GOT3 (cell line): ENCODE measurements at regions not wholly inside any gene's neighbourhood (a gene's known extent, or its start where the extent isn't known, plus 50 kb on each side); places are given as distances from the start of the nearest gene placed in this dataset.

Source experiments
- DNase-seq: peaks from one replicate; lab custom pipeline; 2025; ENCODE audit warnings: mixed read lengths; lab: John Stamatoyannopoulos, UW

DNA sequence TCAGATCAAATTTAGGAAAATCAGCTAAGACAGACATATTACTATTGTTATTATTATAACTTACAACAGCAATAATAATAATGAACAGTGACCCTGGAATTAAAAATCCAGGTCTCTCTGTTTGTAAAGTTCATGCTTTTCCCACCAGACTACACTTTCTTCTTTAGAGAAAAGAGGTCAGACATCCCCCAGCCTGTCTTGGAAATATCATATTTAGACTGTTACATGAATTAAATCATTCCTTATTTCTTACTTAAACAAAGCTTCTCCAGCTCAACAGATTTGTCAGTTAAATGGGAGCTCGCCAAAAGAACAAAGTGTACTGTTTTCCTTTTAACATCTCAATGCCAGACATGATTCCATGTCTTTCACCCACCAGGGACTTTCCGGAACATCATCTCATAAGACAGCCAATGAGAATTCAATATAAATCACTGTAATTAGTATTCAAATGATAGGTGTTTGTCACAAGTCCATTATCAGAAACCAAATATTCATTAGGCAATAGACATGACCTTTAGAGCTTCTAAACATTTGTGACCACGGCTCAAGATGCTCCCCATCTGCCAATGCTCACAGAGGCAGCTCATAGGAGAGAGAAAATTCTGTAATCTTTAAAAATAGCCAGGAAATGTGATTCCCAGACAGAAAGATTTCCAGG lies 351.9 kb downstream of the ENC1 start:
- DNase-seq, result no peak

DNA sequence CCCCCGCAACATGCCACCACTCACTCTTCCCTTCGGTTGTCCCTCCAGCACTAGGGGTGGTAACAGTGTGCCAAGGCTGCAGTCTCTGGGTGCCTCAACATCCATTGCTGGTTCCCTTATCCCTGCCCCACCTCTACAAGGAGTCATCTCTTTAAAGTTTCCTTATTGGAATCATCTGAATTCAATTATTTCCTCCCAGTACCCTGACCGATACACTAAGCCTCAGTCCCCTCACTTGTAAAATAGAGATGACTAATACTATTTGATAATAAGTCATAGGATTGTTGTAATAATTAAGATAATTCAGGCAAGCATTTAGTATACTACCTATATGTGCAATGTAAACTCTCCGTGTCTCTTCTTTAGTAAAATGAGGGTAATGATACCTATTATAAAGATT lies 352.5 kb downstream of the ENC1 start:
- no peak for DNase-seq

DNA sequence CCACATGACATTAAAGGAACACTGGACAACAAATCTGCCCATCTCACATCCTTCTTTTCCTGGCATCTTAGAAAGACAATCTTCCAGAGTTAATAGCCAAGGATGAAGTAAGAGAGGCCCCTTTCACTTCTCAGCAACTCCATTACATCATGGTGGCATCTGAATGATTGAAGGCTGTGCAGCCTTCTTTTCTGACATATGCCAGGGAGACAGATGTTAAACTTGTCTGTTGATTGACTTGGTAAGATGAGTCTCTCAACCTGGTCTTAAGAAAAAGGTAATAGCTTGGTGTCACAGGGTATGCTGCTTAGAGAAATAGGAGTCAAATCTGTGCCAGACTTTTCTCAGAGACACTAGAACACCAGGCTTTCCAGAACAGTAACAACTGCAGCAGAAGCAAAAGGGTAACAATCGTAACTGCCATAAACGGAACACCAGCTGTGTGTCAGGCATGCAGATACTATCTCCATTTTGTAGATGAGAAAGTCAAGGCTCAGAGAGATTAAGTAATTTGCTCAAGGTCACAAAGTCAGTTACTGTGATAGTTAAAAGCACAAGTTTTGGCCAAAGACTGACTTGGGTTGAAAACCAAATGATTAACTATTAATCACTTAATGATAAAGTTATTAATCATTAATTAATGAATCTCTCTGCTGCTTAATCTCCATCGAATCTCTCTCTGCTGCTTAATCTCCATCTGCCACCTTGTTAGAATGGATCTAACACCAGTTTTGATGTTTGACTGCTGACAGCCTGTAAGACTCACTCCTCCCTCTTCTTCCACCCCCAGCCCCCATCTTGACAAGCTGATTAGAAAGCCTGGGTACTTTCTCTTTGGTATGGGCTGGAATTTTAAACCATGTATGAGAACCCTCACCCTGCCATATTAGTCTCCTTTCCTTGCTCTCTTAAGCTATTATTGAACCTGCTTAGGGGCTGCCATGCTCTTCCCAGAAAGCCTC lies 353.5 kb downstream of the ENC1 start:
- DNase-seq, result no peak

DNA sequence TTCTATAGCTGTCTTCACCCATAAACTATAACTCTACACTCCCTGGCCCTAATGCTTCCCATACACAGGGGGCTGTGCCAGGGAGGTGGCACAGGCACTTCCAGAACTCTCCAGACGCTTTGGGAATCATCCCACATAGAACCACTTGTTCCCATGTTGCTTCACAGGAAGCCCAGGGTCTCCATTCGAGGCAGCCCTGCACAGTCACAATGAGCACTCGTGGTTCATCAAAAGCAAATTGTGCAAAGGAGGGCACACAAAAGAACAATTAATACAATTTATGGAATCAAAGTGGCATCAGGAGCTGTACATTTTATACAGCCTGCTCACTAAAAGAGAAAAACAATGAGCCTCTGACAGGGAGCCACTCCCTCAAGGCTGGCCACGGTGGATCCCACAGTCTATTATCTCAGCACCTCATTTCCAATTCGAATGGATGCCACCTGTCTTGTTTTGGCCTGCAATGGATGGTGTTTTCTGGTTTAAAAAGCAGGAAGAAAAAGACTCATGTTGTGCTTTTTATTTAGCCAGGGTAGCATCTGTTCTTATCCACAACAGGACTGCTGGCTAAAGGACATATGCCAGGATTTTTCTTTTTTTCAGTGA lies 354.8 kb downstream of the ENC1 start:
- DNase-seq, result no peak

DNA sequence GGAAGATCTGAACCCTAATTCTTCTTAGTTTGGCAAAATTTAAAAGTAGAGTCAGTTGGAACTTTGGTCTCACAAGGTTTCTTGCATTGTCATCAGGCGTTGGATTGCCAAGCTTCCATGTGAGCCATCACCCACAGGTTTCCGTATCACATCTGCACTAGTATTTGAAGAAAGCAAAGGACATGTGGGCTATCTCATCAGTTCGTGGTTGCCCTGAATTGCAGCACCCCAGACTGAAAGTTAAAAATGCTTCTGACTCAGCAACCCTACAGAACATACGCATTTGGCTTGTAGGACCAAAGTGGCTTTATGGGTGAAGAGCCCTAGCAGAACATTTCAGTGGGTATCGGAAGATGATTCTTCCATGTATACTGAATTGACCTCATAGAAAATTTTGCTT lies 358.0 kb downstream of the ENC1 start:
- no peak for DNase-seq

DNA sequence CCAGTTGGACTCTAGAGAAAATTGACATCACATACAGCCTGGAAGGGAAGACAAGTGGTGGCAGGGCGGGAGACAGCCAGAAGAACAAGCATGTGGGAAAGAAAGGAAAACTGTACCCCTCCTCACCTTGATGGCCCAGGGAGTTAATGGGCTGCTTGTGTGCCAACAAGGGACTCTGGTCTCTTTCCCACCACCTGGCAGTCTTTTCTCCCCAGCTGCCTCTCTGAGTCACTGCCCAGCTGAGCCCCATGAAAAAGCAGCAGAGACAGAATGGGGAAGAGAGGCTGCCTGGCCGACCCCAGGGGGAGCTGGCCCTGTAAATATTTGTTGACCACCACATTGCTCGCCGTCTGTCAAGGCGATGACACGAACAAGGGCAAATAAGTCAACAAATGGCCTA lies 359.4 kb downstream of the ENC1 start:
- DNase-seq, result no peak

DNA sequence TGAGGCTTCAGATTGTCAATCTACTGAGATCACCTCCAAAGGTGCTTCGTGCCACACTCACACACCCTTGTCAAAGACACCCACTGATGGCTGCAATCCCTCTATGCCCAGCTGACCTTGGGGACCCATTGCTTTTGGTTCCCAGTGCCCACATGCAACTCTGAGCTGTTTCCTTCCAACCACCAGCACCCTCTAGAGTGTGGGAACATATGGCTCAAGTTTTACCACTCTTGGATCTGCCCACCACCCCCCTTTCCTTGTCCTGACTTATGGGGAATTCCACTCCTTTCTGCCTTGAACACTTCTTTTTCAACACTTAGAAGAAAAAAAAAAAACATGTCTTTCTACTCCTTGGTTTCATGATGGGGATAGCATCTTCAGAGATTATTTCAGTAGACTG lies 360.2 kb downstream of the ENC1 start:
- no peak for DNase-seq

DNA sequence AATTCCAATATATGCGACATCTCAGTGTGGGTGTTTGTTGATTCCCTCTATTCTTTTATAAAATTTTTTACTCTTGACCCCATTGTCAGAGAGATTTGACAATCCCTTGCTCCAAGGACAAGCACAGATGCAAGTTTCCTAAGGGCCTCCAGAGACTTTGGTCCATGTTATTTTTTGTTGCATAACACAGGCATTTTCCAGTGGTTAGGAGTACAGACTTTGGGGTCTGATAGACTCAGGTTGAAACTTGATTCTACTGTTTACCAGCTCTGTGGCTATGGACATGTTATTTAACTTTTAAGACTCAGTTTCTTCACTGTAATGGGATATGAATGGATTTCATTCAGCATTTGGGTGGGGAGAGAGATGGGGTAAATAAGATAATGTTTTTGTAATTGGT lies 361.3 kb downstream of the ENC1 start:
- no peak for DNase-seq

DNA sequence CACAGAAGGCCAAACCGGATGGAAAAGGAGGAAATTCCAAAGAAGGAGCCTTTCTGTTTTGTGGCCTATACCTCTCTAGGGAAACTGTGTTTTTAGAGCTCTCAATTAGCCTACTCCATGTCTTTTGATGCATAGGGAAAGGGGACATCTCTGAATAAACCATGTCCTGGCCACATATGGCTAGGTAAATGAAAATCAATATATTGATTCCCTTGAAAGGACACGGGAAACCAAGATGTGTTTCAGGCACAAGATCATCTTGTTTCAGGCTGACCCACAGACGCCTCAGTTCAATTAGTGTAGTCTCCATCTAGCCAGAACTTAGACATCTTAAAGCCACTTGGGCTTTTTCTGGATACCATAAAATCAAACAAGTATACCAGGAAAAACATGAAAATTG lies 363.1 kb downstream of the ENC1 start:
- no peak for DNase-seq

DNA sequence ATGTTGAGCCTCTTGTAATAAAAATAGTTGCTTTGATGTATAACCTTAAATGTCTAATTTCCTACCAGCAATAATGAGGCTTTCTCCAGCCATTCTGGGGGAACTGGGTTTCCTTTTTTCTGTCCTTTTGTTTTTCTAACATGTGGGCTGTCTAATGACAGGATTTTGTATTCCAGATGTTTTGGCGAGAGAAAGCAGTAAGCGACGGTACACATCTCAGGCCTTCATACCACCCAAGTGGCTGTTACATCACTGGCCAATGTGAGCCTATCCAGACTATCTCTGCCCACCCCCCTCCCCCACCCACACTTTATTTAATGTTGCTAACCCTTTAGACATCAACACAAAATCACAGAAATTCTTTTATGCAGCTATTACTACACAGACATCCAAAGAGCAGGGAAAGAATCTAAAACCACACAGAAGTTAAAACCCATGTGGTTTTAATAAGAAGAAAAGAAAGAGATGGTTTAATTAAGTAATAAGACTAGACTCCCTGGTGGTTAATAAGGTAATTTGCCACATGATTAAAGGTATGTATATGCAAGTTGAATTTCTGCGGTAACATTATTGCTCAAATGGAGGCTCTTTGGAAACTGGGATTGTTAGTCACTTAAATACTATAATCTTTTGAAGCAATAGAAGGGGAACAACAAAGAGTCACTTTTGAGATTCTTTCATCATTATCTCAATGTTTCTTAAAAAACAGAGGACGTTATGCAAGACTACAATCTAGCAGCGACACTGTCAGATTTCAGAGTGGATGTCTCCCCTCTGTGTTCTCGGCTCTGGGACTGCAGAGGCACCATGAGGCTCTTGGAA lies 365.1 kb downstream of the ENC1 start:
- no peak for DNase-seq

DNA sequence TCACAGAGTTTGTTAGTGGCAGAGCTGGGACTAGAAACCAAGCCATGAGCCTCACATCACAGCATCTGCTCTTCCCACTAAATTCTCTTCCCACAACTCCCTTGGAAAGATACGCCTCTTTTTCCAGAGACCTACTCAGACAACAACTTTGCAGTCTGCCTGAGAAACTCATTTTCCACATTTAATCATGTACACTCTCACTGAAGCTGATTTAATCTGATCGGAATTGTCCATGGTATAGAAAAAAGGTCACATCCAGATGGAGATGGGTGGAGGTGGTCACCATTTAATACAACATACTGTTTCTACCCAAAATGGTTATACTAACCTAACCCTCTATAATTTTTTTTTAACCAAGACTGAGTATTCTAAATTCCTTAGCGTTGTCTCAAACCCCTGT lies 366.2 kb downstream of the ENC1 start:
- no peak for DNase-seq

DNA sequence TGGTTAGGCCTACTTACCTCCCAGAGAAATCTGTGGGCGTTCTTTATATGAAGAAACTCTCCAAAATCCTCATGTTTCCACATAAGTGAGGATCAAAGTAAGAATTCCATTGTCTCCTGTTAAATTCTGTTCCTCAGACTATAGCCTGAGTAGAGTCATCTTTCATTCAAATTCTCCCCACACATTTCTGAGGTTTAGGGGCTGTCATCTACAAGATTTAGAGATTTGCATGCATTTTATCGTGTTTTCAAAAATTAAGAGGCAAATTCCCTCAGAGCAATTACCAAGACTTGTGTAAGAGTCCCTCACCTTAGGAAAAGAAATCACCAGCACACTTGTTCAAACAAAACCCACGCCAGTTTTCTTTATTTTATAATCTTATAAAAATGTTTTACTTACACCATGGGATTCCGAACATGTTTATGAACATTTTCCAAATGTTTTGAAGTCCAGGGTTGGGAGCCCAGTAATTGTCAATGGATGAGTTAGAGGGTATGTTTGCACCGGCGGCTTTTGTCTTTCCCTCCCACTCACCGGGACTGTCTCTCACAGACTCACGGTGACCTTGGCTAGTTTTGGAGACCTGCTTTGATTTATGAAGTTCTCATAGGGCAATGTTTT lies 367.6 kb downstream of the ENC1 start:
- no peak for DNase-seq

DNA sequence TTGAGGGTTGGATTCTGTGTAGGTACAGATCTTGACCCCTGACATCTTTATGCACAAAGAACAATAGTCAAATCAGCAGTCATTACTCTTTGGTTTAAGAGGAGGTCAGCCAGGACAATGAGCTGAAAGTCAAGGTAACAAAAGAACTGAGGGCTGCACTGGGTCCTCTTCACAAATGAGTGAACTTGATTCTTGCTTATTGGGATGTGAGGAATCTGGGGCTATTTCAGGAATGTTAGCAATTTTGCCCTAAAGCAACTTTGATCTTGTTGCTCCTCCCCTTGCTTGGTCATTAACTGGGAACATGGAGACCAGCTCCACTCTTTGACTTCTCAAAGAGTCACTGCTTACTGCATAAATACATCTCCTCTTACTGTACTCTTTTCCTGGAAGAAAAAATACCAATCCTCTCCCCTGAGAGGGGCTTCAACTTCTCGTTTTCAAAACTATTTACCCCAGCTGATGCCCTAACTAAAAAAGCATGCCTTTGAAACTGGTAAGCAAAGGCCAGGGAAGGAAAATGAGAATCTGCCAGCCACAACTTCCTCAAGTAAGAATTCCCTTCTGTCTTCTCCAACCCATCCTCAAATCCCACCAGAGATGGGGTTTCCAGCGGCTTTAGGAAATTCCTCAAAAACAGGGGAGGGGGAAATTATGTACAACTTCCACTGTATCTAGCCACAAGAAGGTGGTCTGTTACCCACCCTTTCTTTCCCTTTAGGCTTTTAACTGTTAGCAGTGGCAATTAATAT lies 368.3 kb downstream of the ENC1 start:
- DNase-seq, result no peak

DNA sequence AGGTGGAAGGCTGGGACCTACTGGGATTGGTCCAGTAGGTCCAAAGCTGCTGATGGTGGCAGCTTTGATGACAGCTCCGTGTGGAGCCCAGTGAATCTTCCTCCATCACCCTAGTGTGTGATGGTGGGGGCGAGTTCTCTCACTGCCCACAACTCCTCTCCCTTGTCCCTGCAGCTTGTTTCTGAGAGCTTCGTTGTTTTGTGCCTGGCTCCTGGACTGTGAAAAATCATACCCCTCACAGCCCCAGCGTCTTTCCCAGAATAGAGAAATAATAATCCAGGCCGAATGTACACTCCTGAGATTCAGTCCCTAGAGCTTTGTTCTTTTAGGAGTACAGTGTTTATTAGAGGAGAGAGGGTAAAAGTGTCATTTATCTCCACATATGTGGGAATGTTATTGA lies 372.2 kb downstream of the ENC1 start:
- DNase-seq, result no peak

DNA sequence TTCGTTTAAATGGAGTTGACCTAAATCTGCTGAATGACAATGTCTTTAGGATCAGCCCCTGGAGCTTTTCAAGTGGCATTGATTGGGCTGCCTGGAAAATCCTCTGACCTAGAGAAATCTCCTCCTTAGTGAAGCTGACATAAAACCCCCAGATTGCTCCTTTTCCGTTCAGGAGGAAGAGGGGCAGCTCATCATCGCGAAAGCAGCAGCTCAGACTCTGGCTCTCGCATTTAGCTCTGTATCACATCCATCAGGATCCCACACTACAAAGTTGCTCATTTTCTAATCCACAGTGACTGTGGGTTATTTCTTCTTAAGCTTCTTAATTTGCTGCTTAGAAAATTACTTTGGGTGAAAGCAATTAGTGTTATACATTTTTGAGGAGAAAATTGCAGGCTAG lies 373.7 kb downstream of the ENC1 start:
- no peak for DNase-seq

DNA sequence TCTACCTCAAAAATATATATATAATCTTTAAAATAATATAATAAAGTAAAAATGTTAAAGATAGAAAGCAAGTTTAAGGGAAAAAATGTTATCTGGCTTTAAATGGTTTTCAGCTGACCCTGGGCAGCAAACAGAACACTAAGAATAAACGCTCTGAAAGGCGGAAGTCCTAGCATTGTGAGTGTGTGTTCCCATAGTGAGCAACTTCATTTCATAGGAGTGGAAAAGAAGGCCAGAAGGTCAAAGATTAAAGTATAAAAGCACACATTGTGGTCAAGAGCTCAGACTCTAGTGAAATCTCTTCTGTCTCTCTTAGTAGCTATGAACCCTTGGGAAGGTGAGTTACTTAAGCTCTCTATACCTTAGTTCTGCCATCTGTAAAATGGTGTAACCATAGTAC lies 374.4 kb downstream of the ENC1 start:
- DNase-seq, result no peak

DNA sequence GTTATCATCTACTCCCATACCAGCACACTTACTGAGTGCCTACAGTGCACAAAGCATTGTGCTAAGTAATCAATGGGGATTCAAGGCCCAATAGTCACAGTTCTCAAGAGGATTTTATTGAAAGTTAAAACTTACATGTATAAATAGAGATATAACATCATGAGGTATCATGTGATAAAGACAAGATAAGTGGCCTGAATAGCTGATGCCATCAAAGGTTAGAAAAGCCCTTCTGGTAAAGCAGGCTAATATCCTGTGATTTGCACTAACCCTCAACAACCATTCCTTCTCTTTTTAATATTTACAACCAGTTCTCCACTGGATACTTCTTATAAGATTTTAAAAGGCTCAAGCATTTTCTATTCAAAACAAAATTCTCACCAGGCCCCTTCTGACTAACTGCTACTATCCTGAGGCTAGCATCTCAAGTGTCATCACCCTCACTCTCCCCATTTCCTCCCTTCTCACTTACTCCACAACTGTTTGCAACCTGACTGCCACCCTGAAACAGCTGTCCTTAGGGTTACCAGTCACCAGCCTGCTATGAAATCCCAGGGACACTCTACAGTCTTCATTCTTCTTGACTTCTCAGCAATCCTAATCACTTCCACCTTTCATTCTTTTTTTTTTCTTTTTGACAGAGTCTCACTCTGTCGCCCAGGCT lies 377.9 kb downstream of the ENC1 start:
- no peak for DNase-seq

DNA sequence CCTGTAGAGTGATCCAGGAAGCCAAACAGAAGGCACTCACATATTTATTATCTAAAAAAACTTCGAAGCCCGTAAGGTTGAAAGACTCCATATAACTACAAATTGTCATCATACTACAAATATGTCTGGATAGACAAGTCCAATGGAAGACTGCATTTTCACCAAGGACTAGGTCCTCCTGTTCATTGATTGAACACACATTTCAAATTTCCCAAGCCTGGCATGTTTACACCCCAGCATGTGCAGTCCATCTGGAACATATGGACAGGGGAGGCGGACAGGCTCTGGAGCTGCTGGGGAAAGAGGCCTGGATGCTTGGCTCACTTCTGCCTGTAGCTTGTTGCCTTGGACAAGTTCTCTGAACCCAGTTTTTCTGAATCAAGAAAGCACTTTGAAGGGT lies 378.7 kb downstream of the ENC1 start:
- DNase-seq, result no peak

DNA sequence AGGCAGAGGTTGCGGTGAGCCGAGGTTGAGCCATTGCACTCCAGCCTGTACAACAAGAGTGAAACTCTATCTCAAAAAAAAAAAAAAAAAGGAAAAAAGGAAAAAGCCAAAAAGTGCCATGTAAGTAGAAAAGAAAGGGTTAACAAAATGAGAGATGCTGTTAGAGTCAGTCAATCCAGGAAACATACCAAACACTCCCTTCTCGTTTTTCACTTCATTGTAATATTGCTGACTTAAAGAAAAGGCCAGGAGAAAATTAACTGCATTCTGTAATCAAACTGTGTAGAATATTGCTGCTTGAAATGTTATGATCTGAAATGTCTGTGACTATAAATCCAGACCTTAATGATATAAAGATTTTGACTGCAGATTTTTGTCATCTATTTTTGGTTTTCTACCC lies 379.1 kb downstream of the ENC1 start:
- no peak for DNase-seq

DNA sequence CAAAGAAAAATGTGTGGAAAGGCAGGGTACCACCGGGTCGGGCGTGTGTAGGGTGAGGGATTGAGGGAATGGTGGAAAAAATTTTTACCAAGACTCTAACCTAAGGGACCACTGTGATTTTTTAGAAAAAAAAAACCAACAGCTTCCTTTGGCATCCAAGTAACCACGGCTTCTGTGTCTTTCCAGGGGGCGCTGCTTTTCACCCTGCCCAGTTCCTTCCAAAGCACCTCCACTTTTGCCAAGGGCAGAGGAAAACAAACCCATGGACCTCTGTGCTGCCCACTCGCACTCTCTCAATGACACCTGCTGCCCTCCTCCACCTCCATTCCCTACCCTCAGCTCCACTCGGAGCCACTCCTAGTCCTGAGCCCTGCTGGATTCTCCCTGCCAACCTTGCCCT lies 381.0 kb downstream of the ENC1 start:
- no peak for DNase-seq

DNA sequence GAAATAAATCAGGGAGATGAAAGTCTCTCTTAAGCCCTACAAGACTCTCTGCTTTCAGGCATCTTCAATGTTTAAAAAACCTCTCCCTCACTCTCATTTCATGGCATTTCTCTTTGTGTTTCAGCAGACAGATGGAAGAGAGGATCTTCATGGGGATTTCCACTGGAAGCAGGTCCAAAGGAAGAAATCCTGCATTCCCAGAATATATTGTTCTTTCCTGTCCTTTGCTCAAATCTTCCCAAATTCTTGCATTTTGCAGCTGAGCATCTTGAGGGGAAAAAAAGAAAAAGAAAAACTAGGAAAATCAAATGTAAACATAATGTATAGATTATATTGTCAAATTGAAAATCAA lies 382.2 kb downstream of the ENC1 start:
- no peak for DNase-seq
